ENCODE measurements at regions not wholly inside any gene's neighbourhood (a gene's known extent, or its start where the extent isn't known, plus 50 kb on each side); places are given as distances from the start of the nearest gene placed in this dataset.

GRCh38 chrX:125757794-125758564, 408.1 kb downstream of the DCAF12L2 start:
- no peak overlapping the region for H3K4me3 ChIP-seq (ENCODE audit: control insufficient read depth, low read depth, low read length)
- no peak for DNase-seq (ENCODE audit: low read depth)
- TF ChIP-seq CTCF (conservative IDR thresholded peaks at IDR 0.05; ENCODE audit: control insufficient read depth, insufficient read depth, low read depth, low read length) = no peak

GRCh38 chrX:125758819-125759218, 407.3 kb downstream of the DCAF12L2 start:
- TF ChIP-seq CTCF (conservative IDR thresholded peaks at IDR 0.05; ENCODE audit: control insufficient read depth, insufficient read depth, low read depth, low read length) = no peak
- DNase-seq (ENCODE audit: low read depth) = no peak
- H3K4me3 ChIP-seq (ENCODE audit: control insufficient read depth, low read depth, low read length) = no peak overlapping the region

GRCh38 chrX:125762954-125763353, 403.1 kb downstream of the DCAF12L2 start:
- TF ChIP-seq CTCF (conservative IDR thresholded peaks at IDR 0.05; ENCODE audit: control insufficient read depth, insufficient read depth, low read depth, low read length) = no peak
- no peak overlapping the region for H3K4me3 ChIP-seq (ENCODE audit: control insufficient read depth, low read depth, low read length)
- no peak for DNase-seq (ENCODE audit: low read depth)

GRCh38 chrX:125765347-125765746, 400.7 kb downstream of the DCAF12L2 start:
- H3K4me3 ChIP-seq (ENCODE audit: control insufficient read depth, low read depth, low read length) = no peak overlapping the region
- TF ChIP-seq CTCF (conservative IDR thresholded peaks at IDR 0.05; ENCODE audit: control insufficient read depth, insufficient read depth, low read depth, low read length) = no peak
- DNase-seq (ENCODE audit: low read depth) = no peak

GRCh38 chrX:125769628-125770027, 396.5 kb downstream of the DCAF12L2 start:
- no peak for DNase-seq (ENCODE audit: low read depth)
- H3K4me3 ChIP-seq (ENCODE audit: control insufficient read depth, low read depth, low read length) = no peak overlapping the region
- no peak for TF ChIP-seq CTCF (conservative IDR thresholded peaks at IDR 0.05; ENCODE audit: control insufficient read depth, insufficient read depth, low read depth, low read length)

GRCh38 chrX:125778261-125778660, 387.8 kb downstream of the DCAF12L2 start:
- H3K4me3 ChIP-seq (ENCODE audit: control insufficient read depth, low read depth, low read length) = no peak overlapping the region
- no peak for DNase-seq (ENCODE audit: low read depth)
- TF ChIP-seq CTCF (conservative IDR thresholded peaks at IDR 0.05; ENCODE audit: control insufficient read depth, insufficient read depth, low read depth, low read length) = no peak
